NCI-H526 treated with DMSO at 0.1 percent for 48 hours (cell line): ENCODE measurements at regions not wholly inside any gene's neighbourhood (a gene's known extent, or its start where the extent isn't known, plus 50 kb on each side); places are given as distances from the start of the nearest gene placed in this dataset.
"Not testable (repeated sequence)": the region's sequence is repeated elsewhere in the genome, so short reads cannot be mapped to it uniquely, and the experiment has no call there.

ENCODE experiments used
- DNase-seq: peaks from one replicate; lab custom pipeline; 2025; lab: John Stamatoyannopoulos, UW

DNA sequence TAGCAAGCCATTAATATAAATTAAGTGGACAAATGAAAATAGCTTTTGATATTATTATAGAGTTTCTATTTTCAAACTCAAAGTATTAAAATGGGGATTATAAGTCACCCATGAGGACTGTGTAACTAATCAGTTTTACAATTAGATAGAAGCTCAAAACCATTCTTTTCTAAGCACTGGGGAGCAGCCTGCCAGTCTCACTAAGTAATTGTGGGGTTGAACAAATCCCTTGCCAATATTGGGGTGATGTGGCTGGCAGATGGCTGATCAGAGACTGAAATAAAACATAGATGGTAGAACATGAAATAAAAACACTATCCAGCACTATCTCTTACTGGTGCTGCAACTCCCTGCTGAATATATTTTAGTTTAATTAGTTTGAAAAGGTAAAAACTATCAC lies 353.2 kb downstream of the FLRT2 start:
- DNase-seq, result no peak

DNA sequence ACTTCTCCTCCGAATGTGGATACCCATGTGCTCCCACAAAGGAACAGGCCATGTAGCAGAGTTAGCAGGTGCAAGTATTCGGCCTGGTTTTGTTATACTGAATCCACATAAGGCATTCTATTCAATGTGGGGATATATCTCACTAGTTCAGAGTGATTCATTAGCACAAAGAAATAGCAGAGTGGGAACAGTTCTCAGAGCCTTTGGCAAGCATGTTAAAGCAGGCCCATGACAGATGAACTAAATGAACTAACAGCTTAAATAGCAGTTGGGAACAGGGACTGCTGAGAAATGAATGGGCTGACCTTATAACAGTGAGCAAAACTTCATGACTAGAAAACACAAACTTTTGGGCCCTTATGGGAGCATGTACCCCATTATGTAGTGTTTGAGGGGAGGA lies 352.0 kb downstream of the FLRT2 start:
- no peak for DNase-seq

DNA sequence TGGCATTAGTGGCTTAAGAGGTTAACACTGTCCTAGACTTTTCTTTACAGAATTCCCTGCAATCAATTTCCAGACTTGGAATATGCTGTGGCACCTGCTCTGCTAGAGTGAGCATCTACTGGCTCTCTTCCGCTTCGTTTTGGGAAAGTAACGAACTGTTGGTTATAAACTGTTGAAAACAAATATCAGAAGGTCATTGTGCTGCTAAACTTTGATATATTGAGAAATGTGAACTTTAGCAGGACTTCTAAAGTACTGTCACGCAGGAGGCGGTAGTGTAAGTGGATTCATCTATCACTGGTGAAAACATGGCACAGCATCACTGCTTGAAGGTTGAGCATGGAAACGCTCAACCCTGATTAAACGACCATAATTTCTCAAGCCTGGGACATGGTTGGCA lies 348.9 kb downstream of the FLRT2 start:
- DNase-seq, result no peak

DNA sequence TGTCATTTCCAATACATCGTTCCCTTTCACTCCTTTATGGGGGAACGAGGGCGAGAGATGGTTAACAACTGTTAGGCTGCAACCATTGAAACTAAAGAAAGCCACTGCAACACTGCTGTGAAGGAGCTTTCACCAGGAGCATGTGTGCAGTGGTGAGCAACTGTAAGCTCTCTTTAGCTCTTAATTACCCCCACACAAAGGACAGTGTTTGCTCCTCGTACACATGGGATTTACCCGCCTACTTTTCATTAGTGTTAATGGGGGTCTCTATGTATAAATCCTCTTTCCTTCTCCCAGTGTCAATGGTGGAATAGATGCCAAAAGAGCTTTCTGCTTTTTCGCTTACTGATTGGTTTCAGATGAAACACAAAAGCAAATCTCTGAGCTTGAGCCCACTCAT lies 343.1 kb downstream of the FLRT2 start:
- DNase-seq, result no peak

DNA sequence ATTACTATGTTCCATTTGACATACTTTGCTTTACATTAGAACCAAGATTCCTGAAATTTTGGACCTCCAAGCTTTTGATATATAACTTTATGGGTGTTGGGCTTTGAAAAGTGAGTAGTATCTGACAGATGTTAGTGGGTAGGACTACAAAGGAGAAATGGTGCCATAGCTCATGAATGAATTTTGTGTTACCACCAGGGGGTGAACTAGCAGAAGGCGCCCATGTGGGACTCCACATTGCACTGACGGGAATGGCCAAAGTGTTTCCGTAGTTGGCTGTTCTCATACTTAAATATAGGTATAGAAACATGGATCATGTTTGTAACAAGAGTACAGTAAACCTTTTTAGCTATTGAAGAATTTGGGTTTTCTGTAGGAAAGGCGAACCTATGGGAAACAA lies 337.5 kb downstream of the FLRT2 start:
- DNase-seq, result no peak

DNA sequence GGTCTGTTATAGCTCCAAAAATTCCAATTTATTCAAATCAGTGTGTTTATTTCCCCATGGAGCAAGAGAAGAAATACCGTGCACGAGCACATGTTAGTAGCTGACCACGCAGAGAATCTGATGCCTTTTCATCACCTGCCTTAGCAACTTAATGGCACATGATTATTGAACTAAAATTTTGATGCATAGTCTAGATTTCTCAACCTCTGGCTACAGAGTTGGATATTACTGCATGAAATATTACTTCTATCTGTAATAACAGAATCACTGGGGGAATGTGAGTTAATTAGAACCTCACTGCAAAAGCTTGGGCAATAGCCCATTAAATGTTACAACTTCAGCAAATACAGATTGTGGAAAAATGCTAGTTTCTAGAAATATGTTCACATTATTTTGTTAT lies 335.8 kb downstream of the FLRT2 start:
- DNase-seq, result no peak

DNA sequence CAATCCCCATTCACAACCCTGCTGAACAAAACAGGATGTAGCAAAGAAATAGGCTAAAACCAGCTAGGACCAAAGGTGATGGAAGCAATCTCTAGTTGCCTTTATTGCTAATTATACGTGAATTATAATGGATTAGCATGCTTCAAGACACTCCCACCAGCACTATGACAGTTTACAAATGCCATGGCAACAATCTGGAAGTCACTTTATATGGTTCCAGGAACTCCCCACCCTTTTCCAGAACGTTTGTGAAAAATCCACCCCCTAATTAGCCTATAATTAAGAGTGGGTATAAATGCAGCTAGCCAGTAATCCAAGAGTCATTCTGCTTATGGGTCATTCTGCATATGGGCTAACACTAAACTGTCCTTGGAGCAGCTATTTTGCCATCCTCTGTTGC lies 328.7 kb downstream of the FLRT2 start:
- no peak for DNase-seq

DNA sequence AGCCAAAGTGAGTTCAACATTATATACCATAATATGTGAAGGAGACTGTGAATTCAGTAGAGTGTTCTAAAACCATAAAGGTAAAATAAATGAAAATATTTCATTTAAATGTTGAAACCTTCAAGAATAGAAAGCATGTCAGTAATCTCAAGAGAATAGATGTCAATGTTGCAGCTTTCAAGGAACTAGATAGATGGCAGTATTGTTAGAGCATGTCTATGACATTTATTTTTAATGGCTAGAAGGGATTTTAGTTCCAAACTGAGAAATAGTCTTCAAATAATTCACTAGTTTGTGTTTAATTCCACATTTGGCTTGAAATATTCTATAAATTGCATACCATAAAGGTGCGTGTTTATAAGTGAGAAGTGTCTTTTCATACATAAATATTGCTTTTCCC lies 326.5 kb downstream of the FLRT2 start:
- no peak for DNase-seq

DNA sequence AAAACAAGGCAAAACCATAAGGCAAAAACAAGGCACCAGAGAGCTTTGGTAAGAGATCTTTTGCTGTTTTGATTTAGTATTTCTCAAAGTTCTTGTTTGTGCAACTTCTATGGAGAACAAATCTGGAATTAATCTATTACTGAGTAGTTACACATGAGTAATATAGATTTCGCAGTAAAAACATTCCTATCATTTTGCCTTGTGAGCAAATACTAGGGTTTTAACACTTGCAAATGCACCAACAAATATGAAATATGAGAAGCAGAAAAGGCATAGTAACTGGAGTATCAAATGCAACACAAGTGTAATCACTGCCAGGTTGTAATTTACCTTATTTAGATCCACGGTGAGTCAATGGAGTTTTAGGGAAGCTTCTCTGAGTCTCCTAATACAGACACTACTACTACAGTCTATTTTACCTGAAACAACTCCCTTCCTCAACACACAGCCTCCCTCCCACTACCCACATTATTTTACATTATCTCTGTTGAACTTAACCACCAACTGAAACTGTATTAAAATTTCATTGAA lies 324.1 kb downstream of the FLRT2 start:
- DNase-seq, result no peak

DNA sequence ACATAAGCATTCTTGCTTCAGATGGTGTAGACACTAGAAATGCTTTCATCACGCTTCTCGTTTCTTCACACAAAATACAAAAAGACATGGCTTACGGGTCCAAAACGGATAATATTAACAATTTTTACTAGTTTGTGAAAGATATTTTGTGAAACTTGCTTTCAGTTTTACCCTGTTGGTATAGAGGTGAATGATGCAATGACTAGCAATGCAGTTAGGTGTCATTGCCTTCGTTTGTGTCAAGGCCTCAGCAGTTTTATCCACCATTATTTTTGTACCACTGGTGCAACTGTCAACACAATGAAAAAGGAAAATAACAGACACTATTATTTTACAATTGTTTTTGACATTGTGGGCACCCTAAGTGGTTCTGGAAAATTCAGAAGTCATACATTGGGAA lies 323.0 kb downstream of the FLRT2 start:
- no peak for DNase-seq

DNA sequence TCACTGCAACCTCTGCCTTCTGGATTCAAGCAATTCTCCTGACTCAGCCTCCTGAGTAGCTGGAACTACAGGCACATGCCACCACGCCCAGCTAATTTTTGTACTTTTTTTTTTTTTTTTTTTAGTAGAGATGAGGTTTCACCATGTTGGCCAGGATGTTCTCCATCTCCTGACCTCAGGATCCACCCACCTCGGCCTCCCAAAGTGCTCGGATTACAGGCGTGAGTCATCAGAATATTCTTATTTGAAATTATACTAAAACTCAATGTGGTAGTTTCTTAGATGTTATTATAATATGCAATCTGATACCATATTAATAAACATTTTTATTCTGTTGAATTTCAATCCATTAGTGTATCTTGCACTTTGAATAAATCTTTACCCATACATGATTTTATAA lies 322.2 kb downstream of the FLRT2 start:
- not testable (repeated sequence) for DNase-seq

DNA sequence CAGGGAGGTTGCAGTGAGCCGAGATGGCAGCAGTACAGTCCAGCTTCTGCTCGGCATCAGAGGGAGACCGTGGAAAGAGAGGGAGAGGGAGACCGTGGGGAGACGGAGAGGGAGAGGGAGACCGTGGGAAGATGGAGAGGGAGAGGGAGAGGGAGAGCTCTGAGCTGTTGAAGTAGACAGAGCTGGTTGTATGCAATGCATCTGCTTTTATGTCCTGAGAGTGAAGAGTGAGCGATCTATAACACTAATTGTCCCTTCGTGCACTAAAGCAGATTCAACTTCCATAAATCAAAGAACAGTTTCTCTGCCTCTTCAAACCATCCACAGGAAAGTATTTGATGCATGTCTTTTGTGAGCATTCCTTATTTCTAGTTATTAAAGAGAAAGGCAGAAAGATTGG lies 300.6 kb downstream of the FLRT2 start:
- not testable (repeated sequence) for DNase-seq

DNA sequence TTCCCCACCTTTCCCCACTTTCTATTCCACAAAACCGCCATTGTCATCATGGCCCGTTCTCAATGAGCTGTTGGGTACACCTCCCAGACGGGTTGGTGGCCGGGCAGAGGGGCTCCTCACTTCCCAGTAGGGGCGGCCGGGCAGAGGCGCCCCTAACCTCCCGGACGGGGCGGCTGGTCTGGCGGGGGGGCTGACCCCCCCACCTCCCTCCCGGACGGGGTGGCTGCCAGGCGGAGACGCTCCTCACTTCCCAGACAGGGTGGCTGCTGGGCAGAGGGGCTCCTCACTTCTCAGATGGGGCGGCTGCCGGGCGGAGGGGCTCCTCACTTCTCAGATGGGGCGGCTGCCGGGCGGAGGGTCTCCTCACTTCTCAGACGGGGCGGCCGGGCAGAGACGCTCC lies 299.7 kb downstream of the FLRT2 start:
- DNase-seq, result not testable (repeated sequence)

DNA sequence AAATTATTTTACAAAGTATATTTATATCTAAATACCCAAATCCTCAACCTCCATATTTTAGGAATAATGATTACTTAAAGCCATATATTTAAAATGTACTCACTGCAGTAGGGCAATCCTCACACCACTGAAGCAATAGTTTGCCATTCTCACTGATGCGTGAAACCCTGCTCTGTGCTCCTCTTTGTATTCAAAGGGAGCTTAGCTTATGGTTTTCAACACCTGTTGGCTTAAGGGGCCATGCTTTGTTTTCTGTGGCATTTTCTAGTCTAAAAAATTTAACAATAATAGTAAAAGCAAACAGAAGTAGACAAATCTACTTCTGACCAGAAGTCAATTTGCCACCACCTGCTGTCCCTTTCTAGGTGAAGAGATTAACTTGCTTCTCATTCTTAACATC lies 294.6 kb downstream of the FLRT2 start:
- DNase-seq, result peak; percentile 63

DNA sequence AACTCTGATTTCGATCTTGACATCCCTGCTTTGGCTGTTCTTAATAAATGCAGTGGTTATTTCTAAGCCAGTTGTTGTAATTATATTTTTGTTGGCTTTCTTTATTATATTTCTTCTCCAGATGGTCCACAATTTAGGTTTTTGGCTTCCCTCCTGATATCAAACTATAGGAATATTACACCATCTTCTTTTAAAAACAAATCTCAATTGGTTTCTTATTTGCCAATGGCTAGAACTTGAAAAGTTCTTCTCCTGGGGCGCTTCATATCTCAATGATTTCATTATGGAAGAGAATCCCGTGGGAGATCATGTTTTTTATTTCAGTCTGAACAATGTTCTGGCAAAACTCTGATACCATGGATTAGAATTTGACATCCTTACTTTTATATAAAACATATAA lies 292.3 kb downstream of the FLRT2 start:
- no peak for DNase-seq

DNA sequence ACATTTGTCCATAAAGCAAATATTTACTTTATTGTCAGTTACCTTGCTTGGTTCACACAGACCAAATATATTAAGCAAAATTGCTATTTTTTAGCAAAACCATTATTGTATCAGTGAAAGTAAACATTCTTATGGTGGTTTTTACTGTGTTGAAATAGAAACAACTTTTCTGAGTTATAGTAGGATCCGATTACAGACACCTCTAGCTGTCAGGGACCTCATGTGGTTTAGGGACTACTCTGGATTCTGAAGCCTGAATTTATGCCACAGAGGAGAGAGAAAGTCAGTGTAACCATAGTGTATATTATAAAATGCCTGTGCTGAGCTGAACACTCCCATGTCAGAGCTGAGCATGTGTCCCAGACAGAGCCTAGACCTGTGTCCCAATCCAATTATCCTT lies 287.5 kb downstream of the FLRT2 start:
- DNase-seq, result no peak

DNA sequence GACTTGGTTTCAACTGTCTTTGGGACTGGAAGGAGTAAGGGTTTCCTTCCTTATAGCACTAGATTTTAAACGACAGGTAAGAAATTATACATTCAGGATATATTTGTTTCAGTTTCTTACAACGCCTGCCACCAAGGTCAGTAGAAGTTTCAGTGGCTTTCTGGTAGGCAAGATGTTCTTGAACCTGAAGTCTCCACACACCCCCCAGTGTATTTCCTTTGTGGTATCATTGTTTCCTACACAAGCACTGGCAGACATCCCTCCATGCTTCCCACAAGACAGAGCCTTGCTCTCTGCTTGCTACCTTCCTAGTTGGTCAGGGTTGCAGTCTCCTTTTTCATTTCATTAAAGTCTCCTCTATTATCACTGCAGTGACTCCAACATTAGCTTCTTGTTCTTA lies 283.1 kb downstream of the FLRT2 start:
- DNase-seq, result no peak

DNA sequence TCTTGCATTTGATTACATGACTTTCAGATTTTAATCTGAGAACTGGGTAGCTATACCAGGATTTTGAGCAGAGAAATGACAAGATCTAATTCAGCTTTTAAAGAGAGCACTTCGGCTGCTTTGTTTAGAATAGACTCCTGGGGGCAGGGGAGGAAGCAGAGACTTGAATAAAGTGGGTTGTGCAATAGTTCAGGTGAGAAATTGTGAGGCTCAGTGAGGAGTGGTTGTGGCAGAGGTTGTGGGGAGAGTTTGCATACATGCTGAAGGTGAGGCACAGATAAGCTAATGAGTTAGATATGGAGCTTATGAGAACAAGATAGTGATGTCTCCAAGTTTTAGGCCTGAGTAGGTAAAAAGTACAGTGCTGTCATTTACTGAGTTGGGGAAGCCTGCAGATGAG lies 281.4 kb downstream of the FLRT2 start:
- DNase-seq, result peak; percentile 40

DNA sequence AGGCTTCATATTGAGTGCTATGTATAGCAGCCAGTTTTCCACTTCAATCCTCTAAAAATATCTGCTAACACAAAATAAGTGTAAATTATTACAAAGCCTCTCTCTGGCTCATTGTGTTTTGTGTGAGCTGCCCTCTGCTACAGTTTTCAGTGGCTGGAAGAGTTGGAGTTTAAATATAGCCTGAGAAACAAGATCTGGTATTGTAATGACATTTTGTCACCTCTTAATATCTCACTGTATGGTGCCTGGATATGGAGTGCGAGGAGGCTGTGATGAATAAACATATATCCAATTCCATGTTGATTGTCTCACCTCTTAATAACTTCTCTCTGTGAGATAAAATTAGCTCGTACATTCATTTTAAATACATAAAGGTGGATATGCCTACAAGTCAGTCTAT lies 269.7 kb downstream of the FLRT2 start:
- no peak for DNase-seq

DNA sequence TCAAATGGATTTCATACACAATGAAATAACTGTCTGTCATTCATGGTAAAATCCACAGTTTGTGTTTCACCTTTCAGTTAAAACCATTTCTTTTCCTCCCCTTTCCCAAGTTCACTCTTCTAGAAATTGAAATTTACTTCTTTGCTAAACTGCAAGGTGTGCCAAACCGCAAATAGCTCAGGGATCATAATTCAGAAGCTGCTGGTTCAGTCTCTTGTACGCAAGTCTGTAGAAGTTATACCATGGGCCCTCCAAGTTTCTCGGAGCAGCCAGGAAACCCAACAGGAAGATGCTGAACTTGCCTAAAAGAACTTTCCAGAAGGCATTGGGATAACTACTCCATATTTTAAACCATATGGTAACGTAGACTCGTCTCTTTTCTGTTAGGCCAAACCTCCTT lies 268.9 kb downstream of the FLRT2 start:
- DNase-seq, result no peak

DNA sequence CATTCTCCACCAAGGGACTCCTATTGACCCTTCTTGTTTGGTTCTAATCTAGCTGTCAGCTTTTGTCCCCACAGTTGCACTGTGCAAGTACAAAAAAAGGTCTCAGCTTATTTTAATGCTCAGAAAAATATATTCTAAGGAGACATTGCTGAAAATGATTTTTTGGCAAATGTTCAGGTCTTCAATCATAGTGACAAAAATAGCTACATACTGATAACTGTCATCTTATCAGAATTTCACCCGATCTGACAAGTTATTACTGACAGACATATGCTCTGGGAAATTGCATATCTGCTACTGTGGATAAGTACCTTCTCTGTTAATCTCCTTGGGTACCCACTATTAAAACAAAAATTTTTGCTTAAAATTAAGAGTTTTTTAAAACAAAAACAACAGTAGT lies 263.6 kb downstream of the FLRT2 start:
- no peak for DNase-seq

DNA sequence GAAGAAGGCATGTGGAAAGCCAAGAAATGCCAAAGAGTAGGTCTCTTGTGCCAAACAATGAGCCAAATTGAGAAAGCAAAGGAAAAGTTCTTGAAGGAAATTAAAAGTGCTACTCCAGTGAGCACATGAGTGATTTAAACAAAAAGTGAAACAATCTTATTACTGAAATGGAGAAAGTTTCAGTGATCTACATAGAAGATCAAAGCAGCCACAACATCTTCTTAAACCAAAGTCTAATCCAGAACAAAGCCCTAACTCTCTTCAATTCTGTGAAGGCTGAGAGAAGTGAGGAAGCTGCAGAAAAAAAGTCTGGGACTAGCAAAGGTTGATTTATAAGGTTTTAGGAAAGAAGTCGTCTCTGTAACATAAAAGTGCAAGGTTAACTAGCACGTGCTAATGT lies 259.6 kb downstream of the FLRT2 start:
- no peak for DNase-seq

DNA sequence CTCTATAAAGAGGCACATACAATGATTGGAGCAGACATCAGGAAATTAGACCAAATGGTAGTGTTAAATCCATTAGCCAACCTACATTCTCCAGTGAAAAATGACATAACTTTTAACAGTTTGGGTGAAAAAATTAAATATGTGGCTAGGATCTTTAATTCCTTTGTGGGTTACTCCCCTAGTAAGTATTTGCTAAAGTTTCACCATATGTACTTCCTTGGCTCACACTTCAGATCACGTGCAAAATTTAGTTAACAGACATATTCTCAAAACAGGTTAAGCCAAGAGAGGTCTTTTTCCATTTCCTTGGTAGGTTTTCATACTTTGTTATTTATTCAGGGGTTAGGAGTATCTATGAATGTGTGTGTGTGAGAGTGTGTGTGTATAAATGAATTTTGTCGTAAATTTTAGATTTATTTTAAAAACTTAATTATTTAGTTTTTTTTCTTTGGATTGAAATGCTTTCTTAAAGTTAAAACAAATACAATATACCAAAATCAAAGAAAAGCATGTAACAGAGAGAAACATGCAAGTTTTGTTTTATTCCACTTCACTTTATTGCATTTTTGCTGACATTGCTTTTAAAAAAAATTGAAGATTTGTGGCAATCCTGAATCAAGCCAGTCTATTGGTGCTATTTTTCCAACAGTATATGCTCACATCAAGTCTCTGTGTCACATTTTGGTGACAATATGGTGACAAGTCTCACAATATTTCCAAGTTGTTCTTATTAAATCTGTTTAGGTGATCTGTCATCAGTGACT lies 258.7 kb downstream of the FLRT2 start:
- no peak for DNase-seq

DNA sequence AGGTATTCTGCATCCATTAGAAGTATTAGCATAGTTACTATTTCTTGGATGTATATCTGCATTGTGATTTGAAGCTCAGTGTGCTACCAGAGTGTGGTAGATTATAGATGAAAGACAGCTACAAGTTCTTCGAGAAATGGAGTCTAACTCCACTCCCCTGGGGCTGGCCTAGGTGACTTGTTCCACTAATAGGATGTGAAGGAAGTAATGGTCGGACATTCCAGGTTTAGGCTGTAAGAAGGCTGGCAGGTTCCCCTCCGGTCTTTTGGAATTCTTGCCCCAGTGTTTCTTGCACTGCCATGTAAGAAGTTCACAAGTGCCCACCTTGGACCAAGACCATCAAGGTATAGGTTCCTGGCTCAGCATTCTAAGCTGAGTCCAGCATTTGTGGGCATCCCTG lies 236.4 kb downstream of the FLRT2 start:
- no peak for DNase-seq
